ENCODE measurements at regions not wholly inside any gene's neighbourhood (a gene's known extent, or its start where the extent isn't known, plus 50 kb on each side); places are given as distances from the start of the nearest gene placed in this dataset.

GRCh38 chr10:8417631-8418030 lies 363.1 kb downstream of the GATA3 start:
- WGBS, 3 donors: 57 to 85% (median 71%) methylated on average over 1 of the region's 1 CpG

GRCh38 chr10:8418631-8419030 lies 364.1 kb downstream of the GATA3 start:
- no peak overlapping the region for H3K27ac ChIP-seq (ENCODE audit: low read depth, low read length)
- 70 to 83% (median 75%) methylated on average over 4 of the region's 4 CpGs for WGBS, 3 donors

More at GRCh38 chr10:8417631-8418030, 363.1 kb downstream of the GATA3 start:
- no peak overlapping the region for H3K27ac ChIP-seq (ENCODE audit: low read depth, low read length)

DNA sequence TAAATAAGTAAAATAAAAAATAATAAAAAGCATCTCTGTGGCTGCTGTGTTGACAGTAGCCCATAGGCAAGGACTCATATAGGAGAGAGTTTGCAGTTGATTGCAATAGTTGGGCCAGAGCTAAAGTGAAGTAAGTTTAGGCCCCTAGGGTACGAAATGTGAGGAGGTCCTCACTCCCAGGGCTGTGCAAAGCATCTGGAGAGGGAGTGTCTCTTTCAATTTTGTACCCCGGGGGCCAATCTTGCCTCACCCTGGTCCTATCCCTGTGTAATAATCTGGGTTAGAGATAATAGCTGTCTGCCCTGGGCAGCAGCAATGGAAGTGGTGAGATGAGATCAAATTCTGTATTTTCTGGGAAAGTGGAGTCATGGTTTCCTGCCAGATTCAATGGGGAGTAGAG lies 365.7 kb downstream of the GATA3 start:
- no peak overlapping the region for H3K27ac ChIP-seq (ENCODE audit: low read depth, low read length)
- 70 to 82% (median 82%) methylated on average over 2 of the region's 2 CpGs for whole genome bisulfite sequencing, 3 donors

DNA sequence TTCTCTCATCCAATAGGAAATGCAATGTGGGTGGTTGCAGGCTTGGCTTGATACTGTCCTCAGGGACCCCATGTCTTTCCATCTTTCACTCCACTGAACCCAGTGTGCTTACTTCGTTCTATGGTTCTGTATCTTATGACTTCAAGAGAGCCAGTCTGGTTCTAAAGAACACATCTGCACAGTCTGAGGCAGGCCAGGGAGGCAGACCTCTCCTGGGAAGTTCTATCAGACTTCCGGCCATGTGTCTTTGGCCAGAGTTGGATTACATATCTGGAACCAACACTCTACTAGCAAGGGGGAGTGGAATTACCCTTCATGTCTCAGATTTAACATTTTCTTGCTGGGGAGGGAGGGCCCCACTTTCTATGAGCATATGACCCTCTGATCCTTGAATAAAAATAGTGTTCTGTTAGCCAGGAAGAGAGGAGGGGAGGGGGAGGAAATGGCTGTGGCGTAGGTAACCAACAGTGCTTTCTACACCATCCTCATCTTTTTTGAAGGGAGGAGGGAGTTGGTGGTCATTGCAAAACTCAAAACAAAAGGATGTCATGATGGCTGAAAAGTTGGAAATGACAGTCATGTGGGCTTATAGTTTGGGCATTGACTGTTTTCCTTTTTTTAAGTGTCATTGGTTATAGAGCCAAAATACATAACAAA lies 370.2 kb downstream of the GATA3 start:
- no peak overlapping the region for H3K27ac ChIP-seq (ENCODE audit: low read depth, low read length)
- 56 to 71% (median 58%) methylated on average over 3 of the region's 3 CpGs for WGBS, 3 donors

GRCh38 chr10:8428654-8429053 lies 374.2 kb downstream of the GATA3 start:
- WGBS, 3 donors: 60 to 92% (median 82%) methylated on average over 4 of the region's 4 CpGs
- no peak overlapping the region for H3K27ac ChIP-seq (ENCODE audit: low read depth, low read length)

GRCh38 chr10:8430321-8430720 lies 375.8 kb downstream of the GATA3 start:
- WGBS, 3 donors: 30 to 70% (median 63%) methylated on average over 3 of the region's 3 CpGs

GRCh38 chr10:8431511-8431910 lies 377.0 kb downstream of the GATA3 start:
- H3K27ac ChIP-seq (ENCODE audit: low read depth, low read length): no peak overlapping the region
- 29 to 72% (median 61%) methylated on average over 1 of the region's 1 CpG for WGBS, 3 donors

More at GRCh38 chr10:8430321-8430720, 375.8 kb downstream of the GATA3 start:
- no peak overlapping the region for H3K27ac ChIP-seq (ENCODE audit: low read depth, low read length)

DNA sequence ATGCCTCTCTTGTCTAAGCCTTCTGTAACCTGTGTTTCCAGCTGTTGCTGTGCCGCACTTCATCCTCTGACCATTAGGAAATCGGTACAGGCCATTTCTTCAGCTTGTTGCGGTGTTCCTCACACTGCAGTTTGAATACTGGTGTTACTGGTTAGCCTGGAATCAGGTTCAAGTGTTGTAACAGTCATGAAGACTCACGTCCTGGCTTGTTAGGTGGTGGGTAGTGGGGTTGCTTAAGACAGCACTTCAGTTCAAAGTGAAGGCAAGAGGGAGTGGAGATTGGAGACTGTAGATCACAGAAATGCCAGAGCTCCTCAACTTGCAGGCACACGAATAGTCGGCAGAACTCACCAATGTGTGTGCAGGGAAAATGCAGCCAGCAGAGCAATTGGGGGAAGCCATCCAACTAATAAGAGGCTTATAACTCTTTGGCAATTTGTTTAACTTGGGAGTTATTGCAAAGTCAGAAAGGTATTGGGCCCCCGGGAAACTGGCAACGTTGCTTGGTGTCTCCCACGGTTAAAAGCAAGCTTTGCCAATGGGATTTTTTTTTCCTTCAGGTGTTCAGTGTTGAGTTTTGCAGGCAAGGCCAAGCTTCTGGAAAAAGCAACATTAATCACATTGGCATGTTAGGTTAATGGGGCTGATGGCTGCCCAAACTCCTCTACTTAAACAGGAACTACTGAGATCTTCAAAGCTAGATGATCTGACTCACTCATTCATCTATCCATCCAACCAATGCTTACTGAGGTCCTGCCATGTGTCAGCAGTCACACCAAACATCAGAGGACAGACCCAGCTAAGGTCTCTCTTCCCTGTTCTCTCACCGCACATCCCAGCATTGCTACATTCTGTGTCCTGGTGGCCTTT lies 380.9 kb downstream of the GATA3 start:
- no peak overlapping the region for H3K27ac ChIP-seq (ENCODE audit: low read depth, low read length)
- 57 to 77% (median 75%) methylated on average over 10 of the region's 10 CpGs for WGBS, 3 donors

GRCh38 chr10:8437896-8438295 lies 383.4 kb downstream of the GATA3 start:
- 87 to 92% (median 91%) methylated on average over 3 of the region's 3 CpGs for WGBS, 3 donors
- H3K27ac ChIP-seq (ENCODE audit: low read depth, low read length): no peak overlapping the region

DNA sequence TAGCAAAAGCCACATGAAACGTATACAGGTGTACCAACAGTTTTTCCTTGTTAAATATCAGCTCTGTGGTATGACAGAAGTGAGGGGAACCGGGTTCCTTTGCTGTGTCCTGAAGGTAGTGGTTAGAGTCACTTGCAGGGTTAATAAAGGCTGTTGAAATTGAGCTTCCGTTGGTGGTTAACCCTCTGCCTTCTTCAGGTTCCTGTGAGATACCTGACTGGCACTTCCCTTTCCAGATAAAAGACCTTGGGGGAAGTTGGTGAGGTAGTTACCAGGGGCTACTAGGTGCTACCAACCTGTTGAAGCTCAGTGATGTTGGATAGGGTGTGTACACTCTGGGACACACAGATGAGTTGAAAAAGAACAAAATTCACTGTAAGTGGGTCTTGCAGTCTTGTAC lies 384.1 kb downstream of the GATA3 start:
- WGBS, 3 donors: 35 to 44% (median 38%) methylated on average over 3 of the region's 3 CpGs

GRCh38 chr10:8439040-8439439 lies 384.6 kb downstream of the GATA3 start:
- no peak overlapping the region for H3K27ac ChIP-seq (ENCODE audit: low read depth, low read length)
- 61 to 84% (median 83%) methylated on average over 1 of the region's 1 CpG for WGBS, 3 donors

More for the DNA sequence above, 384.1 kb downstream of the GATA3 start:
- H3K27ac ChIP-seq (ENCODE audit: low read depth, low read length): no peak overlapping the region

- H3K27ac ChIP-seq (ENCODE audit: low read depth, low read length): no peak overlapping the region
- WGBS, 3 donors: 11 to 24% (median 23%) methylated on average over 7 of the region's 7 CpGs
Measured at GRCh38 chr10:8444630-8445029, 390.1 kb downstream of the GATA3 start.

GRCh38 chr10:8445353-8445752 lies 390.9 kb downstream of the GATA3 start:
- 74 to 89% (median 78%) methylated on average over 1 of the region's 1 CpG for WGBS, 3 donors
- H3K27ac ChIP-seq (ENCODE audit: low read depth, low read length): no peak overlapping the region

DNA sequence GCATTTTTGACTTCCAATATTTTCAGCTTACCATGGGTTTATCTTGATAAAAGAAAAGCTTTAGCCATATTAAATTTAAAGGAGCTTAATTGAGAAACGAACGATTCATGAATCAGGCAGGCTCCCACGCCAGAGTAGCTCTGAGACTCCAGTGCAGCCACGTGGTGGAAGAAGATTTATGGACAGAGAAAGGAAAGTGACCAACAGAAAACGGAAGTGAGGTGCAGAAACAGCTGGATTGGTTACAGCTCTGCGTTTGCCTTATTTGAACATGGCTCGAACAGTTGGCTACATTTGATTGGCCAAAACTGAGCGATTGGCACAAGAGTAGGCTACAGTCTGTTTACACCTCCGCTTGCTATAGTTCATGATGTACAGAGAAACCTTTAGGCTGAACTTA lies 395.4 kb downstream of the GATA3 start:
- H3K27ac ChIP-seq (ENCODE audit: low read depth, low read length): no peak overlapping the region
- 67 to 68% (median 68%) methylated on average over 9 of the region's 9 CpGs for WGBS, 3 donors

DNA sequence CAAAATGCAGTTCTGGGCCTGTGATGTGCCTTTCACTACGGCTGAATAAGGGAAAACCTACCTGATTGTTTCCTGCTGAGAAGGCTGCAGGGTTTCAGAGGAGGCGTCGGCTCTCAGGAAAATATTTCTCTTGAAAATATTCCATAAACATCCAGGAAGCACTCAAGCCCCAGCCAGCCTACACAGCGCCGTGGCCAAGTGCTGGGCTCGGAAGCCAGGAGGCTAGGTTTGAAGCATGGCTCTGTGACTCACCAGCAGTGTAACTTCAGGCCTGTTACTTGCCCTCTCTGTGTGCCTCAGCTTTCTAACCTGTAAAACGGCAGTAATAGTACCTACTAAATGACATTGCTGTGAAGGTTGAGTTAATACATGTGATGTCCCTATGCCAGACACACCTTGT lies 399.1 kb downstream of the GATA3 start:
- WGBS, 3 donors: 26 to 41% (median 26%) methylated on average over 7 of the region's 7 CpGs
- no peak overlapping the region for H3K27ac ChIP-seq (ENCODE audit: low read depth, low read length)

- WGBS, 3 donors: 74 to 93% (median 83%) methylated on average over 3 of the region's 3 CpGs
- H3K27ac ChIP-seq (ENCODE audit: low read depth, low read length): no peak overlapping the region
Measured at GRCh38 chr10:8454357-8454756, 399.9 kb downstream of the GATA3 start.

GRCh38 chr10:8455181-8455580 lies 400.7 kb downstream of the GATA3 start:
- H3K27ac ChIP-seq (ENCODE audit: low read depth, low read length): no peak overlapping the region

DNA sequence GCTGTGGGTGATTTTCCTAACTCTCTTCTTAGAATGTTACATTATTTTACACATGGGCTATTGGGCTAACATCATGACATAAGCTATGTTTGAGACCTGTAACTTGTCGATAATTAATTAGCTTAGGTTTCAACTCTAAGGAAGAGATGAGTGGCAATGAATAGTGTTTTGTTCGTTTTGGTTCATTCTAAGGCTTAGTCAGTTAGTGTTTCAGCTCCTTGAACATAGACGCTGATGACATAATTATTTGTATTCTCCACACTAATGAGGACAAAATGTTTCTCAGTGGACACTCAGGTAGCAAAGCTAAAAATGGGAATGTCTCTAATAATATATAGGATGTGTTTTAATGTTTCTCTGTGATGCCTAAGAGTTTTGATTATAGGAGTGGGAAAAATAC lies 401.9 kb downstream of the GATA3 start:
- WGBS, 3 donors: 54 to 73% (median 61%) methylated on average over 3 of the region's 3 CpGs

GRCh38 chr10:8460626-8461025 lies 406.1 kb downstream of the GATA3 start:
- 88 to 100% (median 98%) methylated on average over 1 of the region's 1 CpG for WGBS, 3 donors
- no peak overlapping the region for H3K27ac ChIP-seq (ENCODE audit: low read depth, low read length)

More for the DNA sequence above, 401.9 kb downstream of the GATA3 start:
- H3K27ac ChIP-seq (ENCODE audit: low read depth, low read length): no peak overlapping the region

- WGBS, 3 donors: 67 to 88% (median 86%) methylated on average over 3 of the region's 3 CpGs
- H3K27ac ChIP-seq (ENCODE audit: low read depth, low read length): no peak overlapping the region
Measured at GRCh38 chr10:8462565-8462964, 408.1 kb downstream of the GATA3 start.

Data from adipose tissue (tissue), 3 donors.